K562 (cell line): ENCODE measurements at regions not wholly inside any gene's neighbourhood (a gene's known extent, or its start where the extent isn't known, plus 50 kb on each side); places are given as distances from the start of the nearest gene placed in this dataset.
A peak's percentile ranks its signal among the peaks of the same experiment; 100 is the strongest.

Source experiments
- CGGBP1 ChIP-seq: fragments of 250-450 bp; sonication (Bioruptor Pico); IDR thresholded peaks from 2 replicates; pipeline ENCODE4 v1.9.0; 2021; ENCODE audit warnings: mild to moderate bottlenecking
- DDX20 ChIP-seq: fragments of 450-650 bp; IDR thresholded peaks from 2 replicates; pipeline ENCODE4 v1.6.1; 2016; ENCODE audit warnings: missing genetic modification characterization, low read depth, mild to moderate bottlenecking, missing compliant biosample characterization, moderate library complexity
- ELF4 ChIP-seq: fragments of 450-650 bp; formaldehyde crosslinking; IDR thresholded peaks from 2 replicates; pipeline ENCODE4 v1.4.0; 2022; ENCODE audit warnings: missing genetic modification characterization
- HBP1 ChIP-seq: fragments of 450-650 bp; formaldehyde crosslinking; IDR thresholded peaks from 2 replicates; pipeline ENCODE4 v1.4.0; 2022; ENCODE audit warnings: missing genetic modification characterization
- HIVEP1 ChIP-seq: fragments of 250-450 bp; sonication (Bioruptor Pico); IDR thresholded peaks from 2 replicates; pipeline ENCODE4 v1.4.0; 2020; ENCODE audit warnings: mild to moderate bottlenecking
- HOXB6 ChIP-seq: fragments of 250-450 bp; sonication (Bioruptor Pico); IDR thresholded peaks from 2 replicates; pipeline ENCODE4 v1.5.1; 2022; ENCODE audit warnings: mild to moderate bottlenecking, borderline replicate concordance
- IRF9 ChIP-seq: fragments of 450-650 bp; IDR thresholded peaks from 2 replicates; pipeline ENCODE4 v1.6.1; 2016; ENCODE audit warnings: missing biosample characterization, missing genetic modification characterization
- KLF10 ChIP-seq: fragments of 250-450 bp; sonication (Bioruptor Pico); IDR thresholded peaks from 2 replicates; pipeline ENCODE4 v1.6.1; 2021; ENCODE audit warnings: matching md5 sums
- MYC ChIP-seq, 2 experiments: fragments of 250-450 bp in 1 of 2; sonication (Bioruptor Pico) in 1 of 2; IDR thresholded peaks; 2 replicates each; pipeline versions ENCODE4 v1.5.1 to v1.6.1; 2012 to 2021; ENCODE audit warnings: low read depth in 2 of 2, borderline replicate concordance in 1 of 2, improper control_type of control experiment in 1 of 2, low read length in 1 of 2, mild to moderate bottlenecking in 1 of 2, moderate library complexity in 1 of 2
- PTRF ChIP-seq: fragments of 450-650 bp; IDR thresholded peaks from 2 replicates; pipeline ENCODE4 v1.6.1; 2016; ENCODE audit warnings: mild to moderate bottlenecking, missing genetic modification characterization, missing compliant biosample characterization
- SRSF3 ChIP-seq: fragments of 200-400 bp; formaldehyde crosslinking; IDR thresholded peaks from 2 replicates; pipeline ENCODE4 v1.6.1; 2016; ENCODE audit warnings: mild to moderate bottlenecking, low read length, moderate library complexity; ENCODE audit not compliant: insufficient read depth
- ZBTB1 ChIP-seq: sonication (generic); formaldehyde crosslinking; IDR thresholded peaks from 2 replicates; pipeline ENCODE4 v1.8.1; 2023; ENCODE audit warnings: missing genetic modification reagents, low read depth, mild to moderate bottlenecking, borderline replicate concordance
- ZBTB17 ChIP-seq: fragments of 450-650 bp; formaldehyde crosslinking; IDR thresholded peaks from 2 replicates; pipeline ENCODE4 v1.4.0; 2020; ENCODE audit warnings: mild to moderate bottlenecking
- ZC3H11A ChIP-seq: IDR thresholded peaks from 2 replicates; pipeline ENCODE4 v1.6.1; 2012; ENCODE audit warnings: low read depth, low read length, improper control_type of control experiment
- ZFP1 ChIP-seq: fragments of 450-650 bp; formaldehyde crosslinking; IDR thresholded peaks from 2 replicates; pipeline ENCODE4 v1.4.0; 2020; ENCODE audit warnings: mild to moderate bottlenecking, mixed read lengths
- ZNF197 ChIP-seq: fragments of 200-800 bp; sonication (Bioruptor generic); IDR thresholded peaks from 2 replicates; pipeline ENCODE4 v1.6.1; 2016; ENCODE audit warnings: low read depth, missing genetic modification characterization, missing compliant biosample characterization
- ZNF592 ChIP-seq: fragments of 450-650 bp; IDR thresholded peaks from 2 replicates; pipeline ENCODE4 v1.6.1; 2017; ENCODE audit warnings: antibody characterized with exemption, mild to moderate bottlenecking
- ZNF639 ChIP-seq, 2 experiments: fragments of 200-800 bp in 1 of 2; sonication (Bioruptor generic) in 1 of 2; sonication (generic) in 1 of 2; formaldehyde crosslinking in 1 of 2; IDR thresholded peaks in 1 of 2; conservative IDR thresholded peaks in 1 of 2; 2 replicates each; pipeline versions ENCODE4 v1.5.0 to v1.6.1; 2016 to 2020; ENCODE audit warnings: missing compliant biosample characterization in 1 of 2, missing genetic modification characterization in 1 of 2, missing genetic modification reagents in 1 of 2
- ZNF717 ChIP-seq: fragments of 250-450 bp; sonication (Bioruptor Pico); IDR thresholded peaks from 2 replicates; pipeline ENCODE4 v1.5.0; 2021
- ZNF79 ChIP-seq: fragments of 250-450 bp; sonication (Bioruptor Pico); IDR thresholded peaks from 2 replicates; pipeline ENCODE4 v1.4.0; 2020; ENCODE audit warnings: low read depth, mild to moderate bottlenecking, moderate library complexity

GRCh38 chr3:156620260-156620659 lies 54.1 kb upstream of the TIPARP start (continued):
- TF ChIP-seq CGGBP1 (CRISPR knock-in tag), result no peak
- peak; percentile 80; the same call in 1 of the 2 replicates for TF ChIP-seq HOXB6
- peak; percentile 58; the same call in 1 of the 2 replicates for TF ChIP-seq ZFP1
- no peak for TF ChIP-seq SRSF3
- TF ChIP-seq ZNF717 (CRISPR knock-in tag), result no peak
- 0 out of 2 replicates have a peak, but pooled peaks have one; percentile 16 for TF ChIP-seq MYC (IDR thresholded peaks at IDR 0.05; ENCODE audit: low read depth, low read length)
- peak; percentile 82; the same call in 1 of the 2 replicates for TF ChIP-seq MYC (CRISPR knock-in tag; IDR thresholded peaks at IDR 0.05; ENCODE audit: borderline replicate concordance, low read depth)
- TF ChIP-seq ZBTB1 (CRISPR knock-in tag), result no peak
- TF ChIP-seq HBP1 (CRISPR knock-in tag), result peak; percentile 90
- TF ChIP-seq ZBTB17 (CRISPR knock-in tag), result peak; percentile 92
- peak; percentile 95 for TF ChIP-seq IRF9 (tag)
- TF ChIP-seq ZC3H11A, result no peak
- no peak for TF ChIP-seq KLF10 (CRISPR knock-in tag)
- peak; percentile 87 for TF ChIP-seq ZNF79 (CRISPR knock-in tag)
- TF ChIP-seq ELF4 (CRISPR knock-in tag), result peak; percentile 95
- peak; percentile 100 for TF ChIP-seq ZNF592
- TF ChIP-seq PTRF (tag), result peak; percentile 97
- peak; percentile 94 for TF ChIP-seq HIVEP1 (CRISPR knock-in tag)
- TF ChIP-seq ZNF639 (CRISPR knock-in tag; conservative IDR thresholded peaks at IDR 0.05 in 1 of 2, IDR thresholded peaks at IDR 0.05 in 1 of 2), result peak in 1 of 2 experiments; percentile 96; a peak in 2 of 4 replicates
- TF ChIP-seq ZNF197 (CRISPR knock-in tag), result peak; percentile 98
- TF ChIP-seq DDX20 (tag), result peak; percentile 95
